ENCODE measurements at regions not wholly inside any gene's neighbourhood (a gene's known extent, or its start where the extent isn't known, plus 50 kb on each side); places are given as distances from the start of the nearest gene placed in this dataset.

GRCh38 chr15:94175420-94175819 is 55.9 kb upstream of the MCTP2 start:
- TF ChIP-seq CTCF (IDR thresholded peaks at IDR 0.05) (no peak), POLR2A (IDR thresholded peaks at IDR 0.05) (no peak)
